Stimulated activated effector memory CD8-positive, alpha-beta T cell treated with anti-CD3 and anti-CD28 coated beads, Interleukin-12 subunit alpha, Interleukin-12 subunit beta, amount 100 ng/mL, for 72 hours (primary cell): ENCODE measurements at regions not wholly inside any gene's neighbourhood (a gene's known extent, or its start where the extent isn't known, plus 50 kb on each side); places are given as distances from the start of the nearest gene placed in this dataset.
A peak's percentile ranks its signal among the peaks of the same experiment; 100 is the strongest.
"Not testable (repeated sequence)": the region's sequence is repeated elsewhere in the genome, so short reads cannot be mapped to it uniquely, and the experiment has no call there.

Experiments used
- ATAC-seq: fragments of 150-1000 bp; cut with Tn5 transposase; 2 replicates; pipeline ENCODE4 v1.10.0; 2021
- DNase-seq, 2 donors: peaks; one replicate each; pipeline ENCODE4 v3.0.0; 2021 to 2022; ENCODE audit warnings: low spot score in 2 of 2
- H3K27ac Mint-ChIP-seq: one replicate; pipeline ENCODE4 v1.8.0; 2022; ENCODE audit warnings: mild to moderate bottlenecking, mixed read lengths
- H3K36me3 Mint-ChIP-seq: one replicate; pipeline ENCODE4 v1.8.0; 2022; ENCODE audit warnings: mild to moderate bottlenecking, mixed read lengths
- H3K4me1 Mint-ChIP-seq: one replicate; pipeline ENCODE4 v1.8.0; 2022; ENCODE audit warnings: mixed read lengths
- H3K4me3 Mint-ChIP-seq: one replicate; pipeline ENCODE4 v1.8.0; 2022; ENCODE audit warnings: mild to moderate bottlenecking, mixed read lengths
- H3K9me3 Mint-ChIP-seq: one replicate; pipeline ENCODE4 v1.8.0; 2022; ENCODE audit warnings: mixed read lengths

DNA sequence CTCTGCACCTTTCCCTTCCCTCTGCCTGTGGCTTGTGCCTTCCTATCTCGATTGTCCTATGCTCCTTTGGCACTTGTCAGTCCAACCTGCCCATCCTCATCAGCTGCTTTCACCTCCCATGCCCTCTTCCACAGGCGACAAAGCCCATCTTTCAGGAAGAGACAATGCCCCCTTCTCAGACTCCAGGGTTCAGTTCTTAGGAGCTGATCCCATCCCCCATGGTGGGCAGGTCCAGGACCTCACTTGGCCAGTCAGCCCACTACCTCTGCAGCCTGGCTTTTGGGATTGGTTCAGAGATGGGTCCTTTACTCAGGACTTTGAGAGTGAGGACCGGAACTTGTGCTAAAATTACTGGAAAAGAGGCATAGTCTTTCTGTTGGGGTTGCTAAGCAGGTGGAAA, 74.0 kb upstream of the NANOS1 start:
- H3K36me3 Mint-ChIP-seq = no peaks in the 10 kb centered on the region
- ATAC-seq (no peak), DNase-seq (peak in 1 of 2 donors; percentile 43)
- peaks cover 10% of the 10 kb centered on the region for H3K4me1 Mint-ChIP-seq
- no peak overlapping the region for H3K4me3 Mint-ChIP-seq
- H3K9me3 Mint-ChIP-seq = no peaks in the 10 kb centered on the region
- no peak overlapping the region for H3K27ac Mint-ChIP-seq

GRCh38 chr10:118955951-118956801, 73.3 kb upstream of the NANOS1 start:
- no peaks in the 10 kb centered on the region for H3K9me3 Mint-ChIP-seq
- ATAC-seq = no peak
- H3K27ac Mint-ChIP-seq = no peak overlapping the region
- H3K4me1 Mint-ChIP-seq = peaks cover 10% of the 10 kb centered on the region
- DNase-seq = peak in 1 of 2 donors; percentile 43
- no peak overlapping the region for H3K4me3 Mint-ChIP-seq
- no peaks in the 10 kb centered on the region for H3K36me3 Mint-ChIP-seq

DNA sequence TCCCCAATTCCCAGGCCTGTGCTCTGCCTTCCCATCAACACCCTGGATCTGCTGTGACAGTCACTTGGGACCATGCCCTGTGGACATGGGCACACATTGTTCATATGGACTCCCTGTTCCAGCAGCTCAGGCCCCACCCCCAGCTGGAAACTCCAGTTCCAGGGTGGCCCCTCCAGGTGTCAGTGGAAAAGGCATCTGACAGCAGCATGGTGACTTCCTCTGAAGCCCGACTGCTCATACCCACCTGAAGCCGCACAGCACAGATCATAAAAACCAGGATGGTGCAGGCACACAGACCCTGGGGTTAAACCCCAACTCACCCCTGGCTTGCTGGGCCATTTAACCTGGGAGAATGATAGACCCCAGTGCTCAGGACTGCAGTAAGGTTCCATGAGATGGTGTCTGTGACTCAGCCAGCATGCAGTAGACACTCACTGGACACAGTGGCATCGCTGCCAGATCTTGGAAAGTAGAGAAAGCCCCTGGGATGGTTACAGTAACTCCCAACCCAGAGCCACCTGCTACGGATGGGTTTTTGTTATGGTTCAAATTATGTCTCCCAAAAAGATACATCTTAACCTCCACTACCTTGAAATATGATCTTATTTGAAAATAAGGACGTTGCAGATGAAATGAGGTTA, 72.6 kb upstream of the NANOS1 start:
- no peak for ATAC-seq
- Mint-ChIP-seq H3K4me1 (peaks cover 10% of the 10 kb centered on the region), H3K27ac (no peak overlapping the region), H3K36me3 (no peaks in the 10 kb centered on the region), H3K9me3 (no peaks in the 10 kb centered on the region), H3K4me3 (no peak overlapping the region)
- DNase-seq = peak in 1 of 2 donors; percentile 44

DNA sequence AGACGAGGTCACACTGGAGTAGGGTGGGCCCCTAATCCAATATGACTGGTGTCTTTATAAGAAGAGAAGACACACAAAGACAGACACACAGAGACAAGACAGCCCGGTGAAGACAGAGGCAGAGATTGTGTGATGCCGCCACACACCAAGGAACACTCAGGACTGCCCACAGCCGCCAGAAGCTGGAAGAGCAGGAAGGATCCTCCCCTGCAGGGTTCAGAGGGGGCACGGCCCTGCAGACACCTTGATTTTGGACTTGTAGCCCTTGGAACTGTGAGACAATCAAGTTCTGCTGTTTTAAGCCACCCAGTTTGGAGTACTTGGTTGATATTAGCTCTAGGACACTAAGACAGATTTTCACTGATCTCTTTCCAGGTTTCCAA, 72.1 kb upstream of the NANOS1 start:
- H3K27ac Mint-ChIP-seq = no peak overlapping the region
- peak in 1 of 2 donors; percentile 34 for DNase-seq
- ATAC-seq = no peak
- no peaks in the 10 kb centered on the region for H3K9me3 Mint-ChIP-seq
- no peaks in the 10 kb centered on the region for H3K36me3 Mint-ChIP-seq
- H3K4me3 Mint-ChIP-seq = no peak overlapping the region
- H3K4me1 Mint-ChIP-seq = peaks cover 10% of the 10 kb centered on the region

DNA sequence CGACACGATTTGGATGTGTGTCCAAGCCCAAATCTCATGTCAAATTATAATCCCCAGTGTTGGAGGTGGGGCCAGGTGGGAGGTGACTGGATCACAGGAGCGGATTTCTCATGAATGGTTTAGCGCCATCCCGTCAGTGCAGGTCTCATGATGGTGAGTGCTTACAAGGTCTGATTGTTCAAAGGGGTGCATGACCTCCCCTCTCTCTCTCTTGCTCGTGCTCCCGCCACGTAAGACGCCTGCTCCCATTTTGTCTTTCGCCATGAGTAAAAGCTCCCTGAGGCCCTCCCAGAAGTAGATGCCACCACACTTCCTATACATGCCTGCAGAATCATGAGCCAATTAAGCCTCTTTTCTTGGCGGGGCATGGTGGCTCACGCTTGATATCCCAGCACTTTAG, 71.5 kb upstream of the NANOS1 start:
- Mint-ChIP-seq H3K27ac (no peak overlapping the region), H3K4me1 (peaks cover 10% of the 10 kb centered on the region), H3K4me3 (no peak overlapping the region), H3K9me3 (no peaks in the 10 kb centered on the region), H3K36me3 (no peaks in the 10 kb centered on the region)
- ATAC-seq (no peak), DNase-seq (peak in 1 of 2 donors; percentile 25)

DNA sequence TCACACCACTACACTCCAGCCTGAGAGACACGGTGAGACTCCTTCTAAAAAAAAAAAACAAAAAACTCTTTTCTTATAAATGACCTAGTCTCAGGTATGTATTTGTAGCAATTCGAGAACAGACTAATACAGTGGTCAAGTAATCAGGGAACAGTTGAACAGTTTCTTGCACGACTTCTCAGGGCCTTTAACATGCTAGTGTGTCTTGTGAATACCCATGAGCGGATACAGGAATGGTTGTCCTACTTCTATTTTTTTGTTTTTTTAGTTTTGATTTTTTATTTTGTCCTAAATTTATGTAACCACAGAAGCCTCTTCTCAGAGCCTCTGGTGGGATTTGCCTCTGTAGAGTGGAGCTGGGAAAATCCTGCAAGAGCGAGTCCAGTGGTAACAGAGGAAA, 71.0 kb upstream of the NANOS1 start:
- Mint-ChIP-seq H3K4me3 (no peak overlapping the region), H3K4me1 (peaks cover 10% of the 10 kb centered on the region), H3K36me3 (no peaks in the 10 kb centered on the region), H3K9me3 (no peaks in the 10 kb centered on the region), H3K27ac (no peak overlapping the region)
- ATAC-seq (no peak), DNase-seq (no peak)

DNA sequence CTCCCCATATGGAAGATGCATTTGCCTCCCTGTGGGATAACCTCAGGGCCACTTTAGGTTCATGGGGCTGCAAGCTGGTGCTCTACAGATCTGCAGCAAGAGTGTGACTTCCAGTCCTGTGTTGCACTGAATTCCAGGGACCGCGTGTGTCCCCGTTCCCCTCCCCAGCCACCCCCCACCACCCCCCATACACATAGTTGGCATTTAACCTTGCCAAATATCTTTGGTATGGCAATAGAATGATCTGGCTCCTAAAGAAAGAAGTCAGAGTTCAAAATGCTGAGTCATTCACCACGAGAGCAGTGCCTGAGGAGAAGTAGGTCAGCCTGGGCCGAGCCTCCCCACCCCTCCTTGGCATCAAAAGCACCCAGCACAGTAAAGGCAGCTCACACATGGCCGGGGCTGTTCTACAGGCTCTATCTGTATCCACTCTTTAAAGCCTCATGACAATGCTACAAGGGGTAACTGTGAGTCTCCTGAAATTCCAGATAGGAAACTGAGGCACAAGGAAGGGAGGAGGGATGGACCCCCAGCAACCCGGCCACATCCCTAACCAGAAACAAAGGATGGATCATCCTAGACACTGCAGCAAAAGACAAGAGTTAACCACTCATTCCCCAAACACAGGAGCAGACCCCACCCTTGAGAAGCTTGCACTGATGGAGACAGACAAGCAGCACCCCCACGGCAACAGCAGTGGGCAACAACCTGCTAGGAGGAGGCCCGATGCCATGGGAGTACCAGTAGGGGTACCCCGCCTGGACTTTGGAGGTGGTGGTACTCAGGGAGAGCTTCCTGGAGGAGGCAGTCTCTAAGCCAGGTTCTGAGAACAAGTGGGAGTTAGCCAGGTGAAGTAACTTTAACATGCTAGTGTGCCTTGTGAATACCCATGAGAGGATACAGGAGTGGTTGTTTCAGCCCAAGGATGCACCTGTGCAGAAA, 70.3 kb upstream of the NANOS1 start:
- DNase-seq = no peak
- H3K4me1 Mint-ChIP-seq = peaks cover 10% of the 10 kb centered on the region
- no peaks in the 10 kb centered on the region for H3K9me3 Mint-ChIP-seq
- no peak overlapping the region for H3K4me3 Mint-ChIP-seq
- ATAC-seq = peak; percentile 57
- no peak overlapping the region for H3K27ac Mint-ChIP-seq
- no peaks in the 10 kb centered on the region for H3K36me3 Mint-ChIP-seq

DNA sequence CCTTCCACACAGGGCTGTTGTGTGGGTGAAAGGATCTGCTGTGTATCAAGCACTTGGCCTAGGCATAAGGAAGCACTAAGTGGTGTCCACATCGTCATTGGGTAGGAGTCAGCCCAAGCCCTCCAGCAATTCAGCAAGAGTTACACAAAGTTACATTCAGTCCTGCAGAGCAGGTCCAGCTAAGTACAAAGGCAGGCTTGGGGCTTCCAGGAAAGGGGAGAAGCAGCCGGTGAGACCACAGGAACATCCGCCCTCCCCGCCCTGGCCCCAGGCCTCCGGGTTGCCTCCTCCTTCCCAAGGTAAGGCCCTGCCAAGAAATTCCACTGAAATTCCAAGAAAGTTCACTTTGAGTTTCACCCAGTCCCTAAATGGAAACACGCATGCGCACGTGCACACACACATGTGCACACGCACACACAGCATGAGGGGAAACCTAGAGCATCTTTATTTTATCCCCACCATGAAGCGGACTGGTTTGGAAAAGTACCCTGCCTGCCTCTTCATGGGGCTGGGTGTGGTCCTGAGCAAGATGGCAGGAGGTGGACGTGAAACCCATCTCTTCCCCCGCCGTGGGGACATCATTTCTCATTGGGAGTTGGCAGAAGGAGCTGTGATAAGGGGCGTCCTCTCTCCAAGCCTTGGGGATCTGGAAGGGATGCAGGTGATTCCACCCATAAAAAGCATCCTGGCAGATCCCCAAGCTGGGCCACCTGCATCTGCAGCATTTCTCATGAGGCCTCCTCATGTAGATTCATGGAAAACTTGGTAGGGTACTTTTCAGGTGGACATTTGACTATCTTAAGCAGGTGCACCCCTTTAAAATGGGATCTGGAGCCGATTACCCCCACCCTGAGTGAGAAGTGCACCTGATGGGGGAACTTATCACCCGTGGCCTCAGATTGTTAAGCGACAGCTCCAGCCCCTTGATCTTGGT, 69.1 kb upstream of the NANOS1 start:
- DNase-seq (no peak), ATAC-seq (no peak)
- no peaks in the 10 kb centered on the region for H3K36me3 Mint-ChIP-seq
- no peak overlapping the region for H3K4me3 Mint-ChIP-seq
- no peak overlapping the region for H3K27ac Mint-ChIP-seq
- H3K4me1 Mint-ChIP-seq = peaks cover 10% of the 10 kb centered on the region
- H3K9me3 Mint-ChIP-seq = no peaks in the 10 kb centered on the region

GRCh38 chr10:118961436-118961835, 68.1 kb upstream of the NANOS1 start:
- Mint-ChIP-seq H3K36me3 (no peaks in the 10 kb centered on the region), H3K4me3 (no peak overlapping the region), H3K27ac (no peak overlapping the region), H3K9me3 (no peaks in the 10 kb centered on the region), H3K4me1 (peaks cover 10% of the 10 kb centered on the region)
- ATAC-seq (no peak), DNase-seq (no peak)

- not testable (repeated sequence) for H3K36me3 Mint-ChIP-seq, H3K9me3 Mint-ChIP-seq, H3K4me3 Mint-ChIP-seq, ATAC-seq, H3K27ac Mint-ChIP-seq, DNase-seq
- peaks cover 10% of the 10 kb centered on the region for H3K4me1 Mint-ChIP-seq
Observed at GRCh38 chr10:118962331-118962868, 67.1 kb upstream of the NANOS1 start.

GRCh38 chr10:118963341-118963740, 66.2 kb upstream of the NANOS1 start:
- DNase-seq (no peak), ATAC-seq (no peak)
- H3K4me3 Mint-ChIP-seq = no peak overlapping the region
- H3K27ac Mint-ChIP-seq = peak overlapping the region; percentile 60
- no peaks in the 10 kb centered on the region for H3K9me3 Mint-ChIP-seq
- peaks cover 10% of the 10 kb centered on the region for H3K4me1 Mint-ChIP-seq
- no peaks in the 10 kb centered on the region for H3K36me3 Mint-ChIP-seq

GRCh38 chr10:118963933-118964332, 65.6 kb upstream of the NANOS1 start:
- H3K36me3 Mint-ChIP-seq = no peaks in the 10 kb centered on the region
- H3K4me3 Mint-ChIP-seq = no peak overlapping the region
- no peaks in the 10 kb centered on the region for H3K9me3 Mint-ChIP-seq
- H3K4me1 Mint-ChIP-seq = peaks cover 7% of the 10 kb centered on the region
- H3K27ac Mint-ChIP-seq = peak overlapping the region; percentile 60
- ATAC-seq (no peak), DNase-seq (no peak)

- not testable (repeated sequence) for DNase-seq, H3K4me1 Mint-ChIP-seq, H3K27ac Mint-ChIP-seq, H3K9me3 Mint-ChIP-seq, ATAC-seq, H3K4me3 Mint-ChIP-seq, H3K36me3 Mint-ChIP-seq
Observed at GRCh38 chr10:118964476-118964875, 65.0 kb upstream of the NANOS1 start.

DNA sequence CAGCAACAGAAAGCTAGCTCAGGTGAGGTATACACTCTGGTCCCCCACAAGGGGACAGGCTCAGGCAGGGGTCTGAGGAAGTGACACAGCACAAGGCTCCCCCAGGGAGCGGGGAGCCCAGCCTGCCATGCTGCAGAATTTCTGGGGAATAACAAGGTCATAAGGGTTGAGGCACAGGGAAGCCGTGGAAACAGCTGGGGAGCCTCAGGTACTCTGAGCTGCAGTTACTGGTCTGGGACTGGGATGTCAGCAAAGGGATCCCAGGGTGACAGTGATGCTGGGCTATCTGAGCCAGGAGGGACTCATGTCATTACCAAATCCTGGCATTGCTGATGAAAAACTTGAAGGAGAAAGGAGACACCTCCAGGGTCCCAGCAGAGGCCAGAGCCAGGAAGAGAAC, 64.4 kb upstream of the NANOS1 start:
- Mint-ChIP-seq H3K9me3 (no peaks in the 10 kb centered on the region), H3K36me3 (no peaks in the 10 kb centered on the region), H3K4me3 (no peak overlapping the region), H3K27ac (no peak overlapping the region), H3K4me1 (no peaks in the 10 kb centered on the region)
- DNase-seq = no peak
- no peak for ATAC-seq
